GM12878 (cell line): ENCODE measurements at regions not wholly inside any gene's neighbourhood (a gene's known extent, or its start where the extent isn't known, plus 50 kb on each side); places are given as distances from the start of the nearest gene placed in this dataset.

ENCODE experiments used
- ATAC-seq: fragments of 200-7000 bp; cut with Tn5 transposase; 3 replicates; pipeline ENCODE4 v1.9.1; 2020; ENCODE audit warnings: mild to moderate bottlenecking, moderate library complexity
- BruUV-seq: library from RNA; stranded (reverse); fragments of 400-500 nt; replicated peaks from 2 replicates; lab custom pipeline; 2021; lab: Mats Ljungman, UMichigan
- CTCF ChIA-PET: fragments of 300-600 bp; sonication (Branson Sonifier 250); formaldehyde crosslinking; extraction: SDS; loops from one replicate; lab custom pipeline; 2021; ENCODE audit warnings: inconsistent platforms; lab: Yijun Ruan, JAX
- POLR2A ChIA-PET: fragments of 350-600 bp; formaldehyde crosslinking; extraction: SDS; loops from one replicate; lab custom pipeline; 2021; ENCODE audit warnings: inconsistent platforms; lab: Charles Lee
- RAD21 ChIA-PET: fragments of 300-600 bp; sonication (Branson Sonifier 250); formaldehyde crosslinking; loops from one replicate; lab custom pipeline; 2023; ENCODE audit warnings: antibody characterized with exemption; ENCODE audit not compliant: unreplicated experiment; lab: Charles Lee
- SMC1A ChIA-PET: fragments of 300-600 bp; sonication (Branson Sonifier 250); formaldehyde crosslinking; loops from one replicate; lab custom pipeline; 2023; ENCODE audit not compliant: unreplicated experiment, uncharacterized antibody; lab: Charles Lee
- DNase-seq: peaks from one replicate; pipeline ENCODE4 v3.0.0-alpha.2; 2011; ENCODE audit warnings: low read depth, low spot score
- FAIRE-seq: peaks from 3 replicates; lab custom pipeline; 2011; peaks lifted over from hg19 to GRCh38; lab: Jason Lieb, UNC
- H2AFZ ChIP-seq: 2 replicates; pipeline ENCODE4 v1.6.0; 2011; ENCODE audit warnings: low read depth, low read length, control low read depth; ENCODE audit not compliant: control insufficient read depth
- H3K27ac ChIP-seq: 2 replicates; pipeline ENCODE4 v1.5.1; 2011; ENCODE audit warnings: control low read depth; ENCODE audit not compliant: control insufficient read depth, insufficient read depth
- H3K27me3 ChIP-seq, 2 experiments: replicated peaks in 1 of 2; 2 replicates each; pipeline versions ENCODE4 v1.6.0 to v1.6.1; 2011; ENCODE audit warnings: low read length in 1 of 2; ENCODE audit not compliant: control insufficient read depth in 2 of 2, insufficient read depth in 2 of 2
- H3K36me3 ChIP-seq, 2 experiments: 2 replicates each; pipeline ENCODE4 v1.5.1; 2011; ENCODE audit warnings: low read length in 1 of 2; ENCODE audit not compliant: control insufficient read depth in 2 of 2, insufficient read depth in 2 of 2
- H3K4me1 ChIP-seq: 2 replicates; pipeline ENCODE4 v1.6.1; 2011; ENCODE audit warnings: mild to moderate bottlenecking, low read length, moderate library complexity, mixed read lengths; ENCODE audit not compliant: control insufficient read depth, insufficient read depth
- H3K4me2 ChIP-seq: 2 replicates; pipeline ENCODE4 v1.6.0; 2011; ENCODE audit warnings: control low read depth; ENCODE audit not compliant: control insufficient read depth, insufficient read depth
- H3K4me3 ChIP-seq: fragments of 200-600 bp; sonication (generic); 2 replicates; pipeline ENCODE4 v1.5.1; 2016
- H3K79me2 ChIP-seq: 2 replicates; pipeline ENCODE4 v1.6.0; 2011; ENCODE audit warnings: low read length; ENCODE audit not compliant: control insufficient read depth, insufficient read depth
- H3K9ac ChIP-seq: 2 replicates; pipeline ENCODE4 v1.8.0; 2011; ENCODE audit warnings: low read length, control low read depth, mixed read lengths; ENCODE audit not compliant: control insufficient read depth, insufficient read depth
- H3K9me3 ChIP-seq: replicated peaks from 3 replicates; pipeline ENCODE4 v1.5.1; 2011; ENCODE audit warnings: mild to moderate bottlenecking, low read length; ENCODE audit not compliant: control insufficient read depth, insufficient read depth
- H4K20me1 ChIP-seq: 2 replicates; pipeline ENCODE4 v1.6.0; 2011; ENCODE audit not compliant: control insufficient read depth, insufficient read depth
- CEBPB ChIP-seq, 2 experiments: fragments of 150-350 bp in 1 of 2; IDR thresholded peaks; 2 replicates each; pipeline ENCODE4 v1.6.1; 2012 to 2014; ENCODE audit warnings: low read depth in 2 of 2, low read length in 2 of 2, borderline replicate concordance in 1 of 2, inconsistent platforms in 1 of 2
- CUX1 ChIP-seq: IDR thresholded peaks from 2 replicates; pipeline ENCODE4 v1.6.1; 2012; ENCODE audit warnings: improper control_type of control experiment, low read depth, low read length; ENCODE audit not compliant: insufficient replicate concordance
- EED ChIP-seq: sonication (generic); IDR thresholded peaks from 2 replicates; pipeline ENCODE4 v1.6.1; 2016; ENCODE audit warnings: antibody characterized with exemption, low read depth
- HDAC6 ChIP-seq: fragments of 200-600 bp; sonication (generic); IDR thresholded peaks from one replicate; pipeline ENCODE4 v1.8.0; 2017; ENCODE audit warnings: antibody characterized with exemption; ENCODE audit not compliant: unreplicated experiment
- KAT2A ChIP-seq: conservative IDR thresholded peaks from 2 replicates; pipeline ENCODE4 v1.6.1; 2011; ENCODE audit warnings: low read depth, low read length; ENCODE audit not compliant: control insufficient read depth
- KLF5 ChIP-seq: fragments of 450-650 bp; IDR thresholded peaks from 2 replicates; pipeline ENCODE4 v1.6.1; 2014; ENCODE audit warnings: mild to moderate bottlenecking; ENCODE audit not compliant: partially characterized antibody
- NFXL1 ChIP-seq: fragments of 450-650 bp; IDR thresholded peaks from 2 replicates; pipeline ENCODE4 v1.6.1; 2017; ENCODE audit warnings: antibody characterized with exemption, mild to moderate bottlenecking, borderline replicate concordance
- NFYB ChIP-seq: IDR thresholded peaks from 2 replicates; pipeline ENCODE4 v1.6.1; 2011; ENCODE audit warnings: low read depth, mild to moderate bottlenecking, low read length, improper control_type of control experiment, moderate library complexity; ENCODE audit not compliant: insufficient read depth
- NRF1 ChIP-seq: conservative IDR thresholded peaks from 2 replicates; pipeline ENCODE4 v1.6.1; 2011; ENCODE audit warnings: mild to moderate bottlenecking, low read depth, low read length, improper control_type of control experiment
- PBX3 ChIP-seq: IDR thresholded peaks from 2 replicates; pipeline ENCODE4 v1.6.1; 2011; ENCODE audit warnings: mild to moderate bottlenecking, low read depth, low read length, moderate library complexity; ENCODE audit not compliant: insufficient replicate concordance
- ZBTB40 ChIP-seq: fragments of 450-650 bp; IDR thresholded peaks from 2 replicates; pipeline ENCODE4 v1.6.1; 2016; ENCODE audit warnings: mild to moderate bottlenecking, moderate library complexity, borderline replicate concordance
- ZNF384 ChIP-seq: IDR thresholded peaks from 2 replicates; pipeline ENCODE4 v1.6.1; 2012; ENCODE audit warnings: low read depth, mild to moderate bottlenecking, low read length, improper control_type of control experiment, borderline replicate concordance
- ZZZ3 ChIP-seq: IDR thresholded peaks from 2 replicates; pipeline ENCODE4 v1.6.1; 2011; ENCODE audit warnings: low read depth; ENCODE audit not compliant: control insufficient read depth, insufficient read length
- WGBS: methylation state at CpG from one replicate; pipeline ENCODE4 v1.1.6; 2016; ENCODE audit warnings: low lambda C conversion rate; ENCODE audit not compliant: insufficient replicate concordance, insufficient coverage; ENCODE audit errors: missing lambda C conversion rate; 5-methylcytosine and 5-hydroxymethylcytosine counted together
- in situ Hi-C: fragments of 300-500 bp; cut with MboI; formaldehyde crosslinking; loops from 9 replicates; pipeline ENCODE4 v1.14.3; 2018; ENCODE audit warnings: mixed read lengths
- intact Hi-C: fragments of 100-400 bp; cut with micrococcal nuclease; formaldehyde crosslinking; loops from one replicate; pipeline ENCODE4 v1.14.2; 2022; ENCODE audit not compliant: unreplicated experiment

GRCh38 chr13:76533251-76533650 is 353.0 kb downstream of the KCTD12 start:
- WGBS: 21% methylated on average over 2 of the region's 2 CpGs
- DNase-seq: no peak
- ChIA-PET CTCF (interaction anchor here (1.0 to 1.2 kb wide), 2 partner anchors 17 to 837 kb away, joined by 3 read pairs; no protein-coding TSS in a partner anchor), POLR2A (no interaction called here), RAD21 (no interaction called here), SMC1A (no interaction called here)
- BruUV-seq: no TSS peak
- no peak overlapping the region for H2AFZ ChIP-seq
- no peaks in the 10 kb centered on the region for H3K9me3 ChIP-seq
- FAIRE-seq: no peak
- no peaks in the 10 kb centered on the region for H3K27me3 ChIP-seq
- no peaks in the 10 kb centered on the region for H4K20me1 ChIP-seq
- no peak overlapping the region for H3K4me3 ChIP-seq
- H3K27ac ChIP-seq: no peak overlapping the region
- no peak for ATAC-seq
- H3K4me1 ChIP-seq: no peaks in the 10 kb centered on the region
- in situ Hi-C loops (no loop called here), intact Hi-C loops (no loop called here)
- no peak overlapping the region for H3K4me2 ChIP-seq
- no peak overlapping the region for H3K9ac ChIP-seq
- H3K36me3 ChIP-seq: no peaks in the 10 kb centered on the region
- H3K79me2 ChIP-seq: no peaks in the 10 kb centered on the region
- TF ChIP-seq ZNF384: no peak
- TF ChIP-seq NFYB: no peak
- no peak for TF ChIP-seq ZZZ3
- TF ChIP-seq CEBPB (IDR thresholded peaks at IDR 0.05; ENCODE audit: borderline replicate concordance in 1 of 2, low read depth in 2 of 2, low read length in 2 of 2): no peak
- no peak for TF ChIP-seq ZBTB40
- no peak for TF ChIP-seq CUX1
- TF ChIP-seq HDAC6: no peak
- no peak for TF ChIP-seq NRF1
- TF ChIP-seq KLF5: no peak
- TF ChIP-seq EED: no peak
- no peak for TF ChIP-seq KAT2A
- no peak for TF ChIP-seq PBX3
- TF ChIP-seq NFXL1: no peak
